ENCODE measurements at regions not wholly inside any gene's neighbourhood (a gene's known extent, or its start where the extent isn't known, plus 50 kb on each side); places are given as distances from the start of the nearest gene placed in this dataset. TPM values are rescaled to one million over a fixed set of nuclear protein-coding genes. Genes with fewer than 3 reads are reported as not detected.
"Not testable (repeated sequence)": the region's sequence is repeated elsewhere in the genome, so short reads cannot be mapped to it uniquely, and the experiment has no call there.

- ATAC-seq; H3K4me3 Mint-ChIP-seq; CTCF ChIA-PET; POLR2A ChIA-PET; H3K9me3 Mint-ChIP-seq (ENCODE audit: low read depth); H3K27ac Mint-ChIP-seq; H3K36me3 Mint-ChIP-seq (ENCODE audit: low read depth); H3K4me1 Mint-ChIP-seq; DNase-seq; H3K27me3 Mint-ChIP-seq; intact Hi-C loops (cut with DNase I, micrococcal nuclease): not testable (repeated sequence)
These were observed 146.7 kb downstream of the OR4F15 start for GRCh38 chr15:101958656-101959055.

GRCh38 chr15:101961263-101961662 is 149.3 kb downstream of the OR4F15 start:
- H3K4me1 Mint-ChIP-seq; POLR2A ChIA-PET; CTCF ChIA-PET; H3K36me3 Mint-ChIP-seq (ENCODE audit: low read depth); intact Hi-C loops (cut with DNase I, micrococcal nuclease); H3K27ac Mint-ChIP-seq; H3K27me3 Mint-ChIP-seq; DNase-seq; ATAC-seq; H3K4me3 Mint-ChIP-seq; H3K9me3 Mint-ChIP-seq (ENCODE audit: low read depth): not testable (repeated sequence)

- H3K36me3 Mint-ChIP-seq (ENCODE audit: low read depth); CTCF ChIA-PET; H3K27me3 Mint-ChIP-seq; POLR2A ChIA-PET; H3K4me1 Mint-ChIP-seq; ATAC-seq; H3K27ac Mint-ChIP-seq; H3K4me3 Mint-ChIP-seq; DNase-seq; intact Hi-C loops (cut with DNase I, micrococcal nuclease); H3K9me3 Mint-ChIP-seq (ENCODE audit: low read depth): not testable (repeated sequence)
These were observed 149.8 kb downstream of the OR4F15 start for GRCh38 chr15:101961765-101962164.

GRCh38 chr15:101963687-101964086 is 151.7 kb downstream of the OR4F15 start:
- H3K36me3 Mint-ChIP-seq (ENCODE audit: low read depth); H3K4me1 Mint-ChIP-seq; H3K27ac Mint-ChIP-seq; H3K9me3 Mint-ChIP-seq (ENCODE audit: low read depth); H3K4me3 Mint-ChIP-seq; DNase-seq; POLR2A ChIA-PET; H3K27me3 Mint-ChIP-seq; intact Hi-C loops (cut with DNase I, micrococcal nuclease); CTCF ChIA-PET; ATAC-seq: not testable (repeated sequence)

DNA sequence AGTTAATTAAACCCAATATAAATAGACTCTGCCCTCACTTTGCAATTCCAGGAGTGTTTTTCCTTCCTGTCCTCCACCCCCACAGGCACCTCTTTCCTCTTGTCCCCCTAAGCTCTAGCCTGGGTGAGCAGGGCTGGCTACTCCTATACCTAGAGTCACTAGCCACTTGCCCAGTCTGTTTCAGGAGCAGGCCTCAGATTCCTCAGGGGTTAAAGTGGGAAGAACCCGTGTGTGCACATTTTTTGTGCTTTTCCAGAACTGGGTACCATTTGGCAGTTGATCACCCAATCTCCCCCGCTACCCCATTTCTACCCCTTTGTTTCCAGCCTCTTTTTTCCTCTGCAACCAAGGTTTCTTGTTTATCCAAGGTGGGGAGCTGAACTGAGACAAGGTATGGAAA is 153.4 kb downstream of the OR4F15 start:
- ATAC-seq; POLR2A ChIA-PET; H3K36me3 Mint-ChIP-seq (ENCODE audit: low read depth); H3K27me3 Mint-ChIP-seq; H3K4me1 Mint-ChIP-seq; intact Hi-C loops (cut with DNase I, micrococcal nuclease); H3K9me3 Mint-ChIP-seq (ENCODE audit: low read depth); H3K4me3 Mint-ChIP-seq; DNase-seq; CTCF ChIA-PET; H3K27ac Mint-ChIP-seq: not testable (repeated sequence)

DNA sequence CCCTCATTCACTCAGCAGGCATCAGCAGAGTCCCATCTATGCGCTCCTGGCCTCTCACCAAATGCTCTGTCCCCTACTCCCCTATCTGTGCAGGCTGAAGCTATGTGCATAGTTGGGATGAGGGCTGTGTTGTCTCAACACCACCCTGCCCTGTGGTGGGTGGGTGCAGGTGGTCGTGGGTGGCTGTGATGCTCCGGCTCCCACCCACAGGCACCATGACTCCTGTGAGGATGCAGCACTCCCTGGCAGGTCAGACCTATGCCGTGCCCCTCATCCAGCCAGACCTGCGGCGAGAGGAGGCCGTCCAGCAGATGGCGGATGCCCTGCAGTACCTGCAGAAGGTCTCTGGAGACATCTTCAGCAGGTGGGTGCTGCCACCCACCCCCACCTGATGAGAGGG is 153.9 kb downstream of the OR4F15 start:
- CTCF ChIA-PET; H3K36me3 Mint-ChIP-seq (ENCODE audit: low read depth); POLR2A ChIA-PET; DNase-seq; H3K4me1 Mint-ChIP-seq; intact Hi-C loops (cut with DNase I, micrococcal nuclease); H3K9me3 Mint-ChIP-seq (ENCODE audit: low read depth); H3K27ac Mint-ChIP-seq; ATAC-seq; H3K27me3 Mint-ChIP-seq; H3K4me3 Mint-ChIP-seq: not testable (repeated sequence)

DNA sequence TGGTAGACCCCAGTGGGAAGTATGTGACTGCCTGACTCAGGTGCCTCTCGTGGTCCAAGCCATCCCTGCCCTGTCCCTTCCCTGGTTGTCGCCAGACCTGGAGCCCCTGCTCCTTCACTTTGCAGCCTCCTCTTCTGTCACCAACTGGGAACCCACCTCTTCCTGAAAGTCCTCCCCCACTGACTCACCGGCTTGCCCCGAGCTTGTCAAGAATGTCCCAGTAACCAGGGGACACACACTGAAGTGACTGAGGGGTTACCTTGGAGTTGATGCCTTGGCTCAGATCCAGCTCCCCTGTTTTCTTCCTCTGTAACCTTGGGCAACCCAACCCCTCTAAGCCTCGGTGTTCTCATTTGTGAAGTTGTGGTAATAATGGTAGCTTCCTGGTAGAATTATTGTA is 155.4 kb downstream of the OR4F15 start:
- H3K9me3 Mint-ChIP-seq (ENCODE audit: low read depth); H3K4me3 Mint-ChIP-seq; H3K27ac Mint-ChIP-seq; H3K4me1 Mint-ChIP-seq; CTCF ChIA-PET; DNase-seq; H3K27me3 Mint-ChIP-seq; intact Hi-C loops (cut with DNase I, micrococcal nuclease); POLR2A ChIA-PET; ATAC-seq; H3K36me3 Mint-ChIP-seq (ENCODE audit: low read depth): not testable (repeated sequence)

DNA sequence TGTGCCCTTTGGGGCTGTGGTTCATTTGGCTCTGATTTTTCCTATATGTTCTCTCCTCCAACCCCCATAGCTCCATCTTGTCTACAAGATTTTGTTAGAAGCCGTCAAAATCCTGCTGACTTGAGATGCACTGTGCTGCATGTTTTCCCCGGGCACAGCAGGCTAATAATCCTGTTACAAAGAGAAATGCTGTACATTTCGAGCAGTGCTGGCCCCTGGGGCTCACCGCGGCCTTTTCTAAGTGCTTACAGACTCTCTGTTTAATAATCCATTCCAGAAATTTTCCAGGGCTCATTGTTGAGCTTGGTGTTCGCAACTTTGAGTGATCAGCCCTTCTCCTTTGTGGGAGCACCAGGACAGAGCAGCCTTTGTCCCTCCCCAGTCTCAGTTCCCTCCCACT is 158.6 kb downstream of the OR4F15 start:
- ATAC-seq; CTCF ChIA-PET; POLR2A ChIA-PET; H3K4me3 Mint-ChIP-seq; H3K9me3 Mint-ChIP-seq (ENCODE audit: low read depth); H3K36me3 Mint-ChIP-seq (ENCODE audit: low read depth); H3K4me1 Mint-ChIP-seq; DNase-seq; intact Hi-C loops (cut with DNase I, micrococcal nuclease); H3K27ac Mint-ChIP-seq; H3K27me3 Mint-ChIP-seq: not testable (repeated sequence)

- CTCF ChIA-PET; H3K9me3 Mint-ChIP-seq (ENCODE audit: low read depth); H3K4me1 Mint-ChIP-seq; POLR2A ChIA-PET; H3K27me3 Mint-ChIP-seq; H3K36me3 Mint-ChIP-seq (ENCODE audit: low read depth); ATAC-seq; intact Hi-C loops (cut with DNase I, micrococcal nuclease); DNase-seq; H3K4me3 Mint-ChIP-seq; H3K27ac Mint-ChIP-seq: not testable (repeated sequence)
These were observed 165.3 kb downstream of the OR4F15 start for GRCh38 chr15:101977281-101977680.

- ATAC-seq (peak; percentile 58), DNase-seq (peak; percentile 52)
- H3K4me3 Mint-ChIP-seq; CTCF ChIA-PET; POLR2A ChIA-PET; H3K4me1 Mint-ChIP-seq; H3K9me3 Mint-ChIP-seq (ENCODE audit: low read depth); H3K27ac Mint-ChIP-seq; H3K27me3 Mint-ChIP-seq; intact Hi-C loops (cut with DNase I, micrococcal nuclease); H3K36me3 Mint-ChIP-seq (ENCODE audit: low read depth): not testable (repeated sequence)
These were observed 168.4 kb downstream of the OR4F15 start for GRCh38 chr15:101980206-101980910.

Small RNA genes in the stretch of these regions (microRNA-seq; reads per million reads assigned to microRNA genes)
- gene MIR1302-10 (ENCODE audit: borderline replicate concordance) (not detected), gene MIR6859-3 (ENCODE audit: borderline replicate concordance) (not detected)
